Mucosa of rectum (tissue), 2 donors: ENCODE measurements at regions not wholly inside any gene's neighbourhood (a gene's known extent, or its start where the extent isn't known, plus 50 kb on each side); places are given as distances from the start of the nearest gene placed in this dataset.
"Not testable (repeated sequence)": the region's sequence is repeated elsewhere in the genome, so short reads cannot be mapped to it uniquely, and the experiment has no call there.

Experiments
- H3K27ac ChIP-seq, 2 donors: one replicate each; pipeline ENCODE4 v1.7.0; 2013; ENCODE audit warnings: inconsistent platforms in 2 of 2, low read depth in 2 of 2, low read length in 2 of 2
- H3K27me3 ChIP-seq, 2 donors: one replicate each; pipeline ENCODE4 v1.7.0; 2013; ENCODE audit warnings: low read length in 2 of 2; ENCODE audit not compliant: control insufficient read depth in 2 of 2, insufficient read depth in 2 of 2
- H3K36me3 ChIP-seq, 2 donors: one replicate each; pipeline ENCODE4 v1.7.0; 2013; ENCODE audit warnings: low read length in 2 of 2; ENCODE audit not compliant: control insufficient read depth in 2 of 2, insufficient read depth in 2 of 2
- H3K4me1 ChIP-seq, 2 donors: one replicate each; pipeline ENCODE4 v1.7.0; 2013; ENCODE audit warnings: low read length in 2 of 2, mild to moderate bottlenecking in 1 of 2; ENCODE audit not compliant: control insufficient read depth in 2 of 2, insufficient read depth in 2 of 2
- H3K4me3 ChIP-seq, 2 donors: one replicate each; pipeline ENCODE4 v1.7.0; 2013; ENCODE audit warnings: low read length in 2 of 2
- H3K9ac ChIP-seq, 2 donors: one replicate each; pipeline ENCODE4 v1.7.0; 2013; ENCODE audit warnings: low read length in 2 of 2, low read depth in 1 of 2, mild to moderate bottlenecking in 1 of 2
- H3K9me3 ChIP-seq, 2 donors: one replicate each; pipeline ENCODE4 v1.7.0; 2013; ENCODE audit warnings: low read length in 2 of 2; ENCODE audit not compliant: control insufficient read depth in 2 of 2
- donor health status: healthy.
- donor health status: Normal muscosa, but diverticular disease.

GRCh38 chr2:234395891-234396420 lies 100.9 kb downstream of the ARL4C start:
- Histone ChIP-seq H3K36me3 (no peaks in the 10 kb centered on the region), H3K4me1 (no peaks in the 10 kb centered on the region), H3K9ac (no peak overlapping the region), H3K9me3 (no peaks in the 10 kb centered on the region), H3K27ac (no peak overlapping the region), H3K4me3 (no peak overlapping the region), H3K27me3 (no peaks in the 10 kb centered on the region)

- Histone ChIP-seq H3K27me3 (no peaks in the 10 kb centered on the region), H3K4me3 (no peak overlapping the region), H3K36me3 (no peaks in the 10 kb centered on the region), H3K9ac (no peak overlapping the region), H3K9me3 (no peaks in the 10 kb centered on the region), H3K27ac (no peak overlapping the region), H3K4me1 (no peaks in the 10 kb centered on the region)
These were observed 102.4 kb downstream of the ARL4C start for GRCh38 chr2:234394450-234394849.

DNA sequence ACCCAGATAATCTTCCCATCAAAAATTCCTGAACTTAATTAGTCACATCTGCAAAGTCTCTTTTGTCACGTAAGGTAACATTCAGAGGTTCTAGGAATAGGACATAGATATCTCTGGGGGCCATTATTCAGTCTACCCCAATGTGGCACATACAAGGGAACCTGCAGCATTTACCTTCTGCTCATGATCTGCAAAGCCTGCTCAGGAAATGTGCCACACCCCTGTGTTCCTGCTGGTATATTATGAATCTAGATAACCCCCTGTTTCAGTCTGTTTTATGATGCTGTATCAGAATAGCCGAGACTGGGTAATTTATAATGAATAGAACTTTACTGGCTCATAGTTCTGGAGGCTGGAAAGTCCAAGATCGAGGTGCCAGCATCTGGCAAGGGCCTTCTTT lies 103.5 kb downstream of the ARL4C start:
- no peaks in the 10 kb centered on the region for H3K36me3 ChIP-seq
- H3K9ac ChIP-seq, result no peak overlapping the region
- no peaks in the 10 kb centered on the region for H3K4me1 ChIP-seq
- H3K4me3 ChIP-seq, result no peak overlapping the region
- H3K27ac ChIP-seq, result no peak overlapping the region
- H3K27me3 ChIP-seq, result no peaks in the 10 kb centered on the region
- H3K9me3 ChIP-seq, result no peaks in the 10 kb centered on the region

DNA sequence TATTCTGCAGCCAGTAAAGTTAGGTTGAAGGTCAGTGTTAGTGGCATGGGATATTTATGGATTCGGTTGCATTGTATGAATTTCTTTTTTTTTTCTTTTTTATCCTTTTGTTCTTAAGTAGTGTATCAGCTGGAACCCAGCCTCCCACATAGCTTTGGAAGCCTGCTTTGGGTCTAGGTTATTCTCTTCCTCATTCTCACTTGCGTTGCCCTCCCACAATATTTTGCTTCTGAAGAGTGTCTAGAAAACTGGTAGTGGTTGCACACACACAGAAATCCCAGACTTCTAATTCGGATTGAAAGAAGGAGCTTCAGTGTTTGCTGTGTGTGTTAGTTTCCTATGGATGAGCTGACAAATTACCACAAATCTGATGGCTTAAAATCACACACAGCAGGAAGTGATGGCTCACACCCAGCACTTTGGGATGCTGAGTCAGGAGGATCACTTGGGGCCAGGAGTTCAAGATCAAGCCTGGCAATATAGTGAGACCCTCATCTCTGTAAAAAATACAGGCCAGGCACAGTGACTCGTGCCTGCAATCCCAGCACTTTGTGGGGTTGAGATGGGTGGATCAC lies 104.8 kb downstream of the ARL4C start:
- Histone ChIP-seq H3K27me3 (no peaks in the 10 kb centered on the region), H3K9me3 (no peaks in the 10 kb centered on the region)

GRCh38 chr2:234391625-234392024 lies 105.3 kb downstream of the ARL4C start:
- Histone ChIP-seq H3K36me3 (no peaks in the 10 kb centered on the region), H3K4me3 (no peak overlapping the region), H3K4me1 (no peaks in the 10 kb centered on the region), H3K27me3 (no peaks in the 10 kb centered on the region), H3K9ac (no peak overlapping the region), H3K27ac (no peak overlapping the region), H3K9me3 (no peaks in the 10 kb centered on the region)

More for the DNA sequence above, 104.8 kb downstream of the ARL4C start:
- H3K4me3 ChIP-seq, result no peak overlapping the region
- H3K4me1 ChIP-seq, result no peaks in the 10 kb centered on the region
- H3K27ac ChIP-seq, result no peak overlapping the region
- H3K9ac ChIP-seq, result no peak overlapping the region
- no peaks in the 10 kb centered on the region for H3K36me3 ChIP-seq

DNA sequence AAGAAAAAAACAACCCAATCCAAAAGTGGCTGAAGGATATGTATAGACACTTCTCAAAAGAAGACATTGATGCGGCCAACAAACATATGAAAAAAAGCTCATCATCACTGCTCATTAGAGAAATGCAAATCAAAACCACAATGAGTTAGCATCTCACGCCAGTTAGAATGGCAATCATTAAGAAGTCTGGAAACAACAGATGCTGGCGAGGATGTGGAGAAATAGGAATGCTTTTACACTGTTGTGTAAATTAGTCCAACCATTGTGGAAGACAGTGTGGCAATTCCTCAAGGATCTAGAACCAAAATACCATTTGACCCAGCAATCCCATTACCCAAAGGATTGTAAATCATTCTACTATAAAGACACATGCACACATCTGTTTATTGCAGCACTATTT lies 107.2 kb downstream of the ARL4C start:
- not testable (repeated sequence) for H3K36me3 ChIP-seq, H3K27me3 ChIP-seq, H3K4me1 ChIP-seq, H3K27ac ChIP-seq, H3K9me3 ChIP-seq, H3K4me3 ChIP-seq, H3K9ac ChIP-seq

DNA sequence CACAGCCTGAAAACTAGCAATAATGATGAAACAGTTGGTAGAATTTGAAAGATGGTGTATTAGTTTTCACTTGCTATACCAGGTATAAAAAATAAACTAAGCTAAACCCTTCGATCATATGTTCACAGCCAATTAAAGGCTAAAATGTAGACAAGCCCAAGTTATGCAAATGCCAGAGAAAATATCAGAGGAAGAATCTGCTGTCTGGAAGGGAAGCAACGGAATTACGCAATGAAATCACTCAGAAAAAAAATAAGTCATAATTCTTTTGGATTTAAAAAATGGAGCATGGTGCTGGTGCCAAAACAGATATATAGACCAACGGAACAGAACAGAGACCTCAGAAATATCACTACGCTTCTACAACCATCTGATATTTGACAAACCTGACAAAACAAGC lies 108.3 kb downstream of the ARL4C start:
- Histone ChIP-seq H3K4me3 (no peak overlapping the region), H3K9me3 (no peaks in the 10 kb centered on the region), H3K9ac (no peak overlapping the region), H3K27me3 (no peaks in the 10 kb centered on the region), H3K36me3 (no peaks in the 10 kb centered on the region), H3K4me1 (no peaks in the 10 kb centered on the region), H3K27ac (no peak overlapping the region)

- Histone ChIP-seq H3K4me1 (no peaks in the 10 kb centered on the region), H3K27ac (no peak overlapping the region), H3K9me3 (no peaks in the 10 kb centered on the region), H3K27me3 (no peaks in the 10 kb centered on the region), H3K4me3 (no peak overlapping the region), H3K9ac (no peak overlapping the region), H3K36me3 (no peaks in the 10 kb centered on the region)
These were observed 109.9 kb downstream of the ARL4C start for GRCh38 chr2:234386971-234387370.

DNA sequence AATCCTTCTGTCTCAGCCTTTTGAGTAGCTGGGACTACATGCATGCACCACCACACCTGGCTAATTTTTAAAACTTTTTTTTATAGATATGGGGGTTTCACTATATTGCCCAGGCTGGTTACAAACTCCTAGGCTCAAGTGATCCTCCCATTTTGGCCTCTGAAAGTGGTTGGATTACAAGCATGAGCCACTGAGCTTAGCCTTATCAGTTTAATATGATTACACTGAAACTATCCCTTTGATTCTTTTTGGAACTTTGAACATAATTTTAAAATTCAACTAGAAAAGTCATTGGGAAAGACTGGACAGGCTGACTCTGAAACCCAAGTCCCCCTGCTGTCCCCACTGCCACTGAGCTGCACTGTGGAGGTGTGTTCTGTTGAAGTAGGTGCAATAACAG lies 114.8 kb downstream of the ARL4C start:
- no peak overlapping the region for H3K4me3 ChIP-seq
- H3K4me1 ChIP-seq, result no peaks in the 10 kb centered on the region
- no peak overlapping the region for H3K27ac ChIP-seq
- no peaks in the 10 kb centered on the region for H3K36me3 ChIP-seq
- no peaks in the 10 kb centered on the region for H3K27me3 ChIP-seq
- no peak overlapping the region for H3K9ac ChIP-seq
- no peaks in the 10 kb centered on the region for H3K9me3 ChIP-seq

DNA sequence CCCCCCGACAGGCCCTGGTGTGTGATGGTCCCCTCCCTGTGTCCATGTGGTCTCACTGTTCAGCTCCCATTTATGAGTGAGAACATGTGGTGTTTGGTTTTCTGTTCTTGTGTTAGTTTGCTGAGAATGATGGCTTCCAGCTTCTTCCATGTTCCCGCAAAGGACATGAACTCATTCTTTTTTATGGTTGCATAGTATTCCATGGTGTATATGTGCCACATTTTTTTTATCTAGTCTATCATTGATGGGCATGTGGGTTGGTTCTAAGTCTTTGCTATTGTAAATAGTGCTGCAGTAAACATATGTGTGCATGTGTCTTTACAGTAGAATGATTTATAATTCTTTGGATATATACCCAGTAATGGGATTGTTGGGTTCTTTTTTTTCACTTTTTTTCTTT lies 117.9 kb downstream of the ARL4C start:
- H3K9ac ChIP-seq, H3K36me3 ChIP-seq, H3K4me3 ChIP-seq, H3K27me3 ChIP-seq, H3K9me3 ChIP-seq, H3K4me1 ChIP-seq, H3K27ac ChIP-seq: not testable (repeated sequence)

DNA sequence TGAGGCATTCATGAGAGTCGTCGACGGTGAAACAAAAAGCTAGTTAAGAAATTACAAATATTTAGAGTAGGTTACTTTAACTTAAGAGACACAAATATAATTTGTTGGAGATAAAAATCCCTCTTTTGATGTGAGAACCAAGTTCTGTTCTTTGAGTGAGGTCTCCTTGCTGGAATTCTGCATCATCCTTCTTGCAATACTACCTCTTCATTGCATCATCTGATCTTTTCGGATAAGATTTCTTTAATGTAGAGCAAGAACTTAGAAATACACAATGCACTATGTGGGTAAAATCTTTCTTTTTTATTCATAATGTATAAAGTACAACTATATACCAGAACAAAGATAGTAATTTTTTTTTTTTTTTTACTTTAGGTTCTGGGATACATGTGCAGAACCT lies 118.4 kb downstream of the ARL4C start:
- no peaks in the 10 kb centered on the region for H3K9me3 ChIP-seq
- no peaks in the 10 kb centered on the region for H3K27me3 ChIP-seq
- H3K27ac ChIP-seq, result no peak overlapping the region
- H3K4me1 ChIP-seq, result no peaks in the 10 kb centered on the region
- H3K4me3 ChIP-seq, result no peak overlapping the region
- H3K36me3 ChIP-seq, result no peaks in the 10 kb centered on the region
- no peak overlapping the region for H3K9ac ChIP-seq
